UCSD-AML1 (cell line): ENCODE measurements at regions not wholly inside any gene's neighbourhood (a gene's known extent, or its start where the extent isn't known, plus 50 kb on each side); places are given as distances from the start of the nearest gene placed in this dataset.
A peak's percentile ranks its signal among the peaks of the same experiment; 100 is the strongest.

ENCODE experiments used
- DNase-seq: peaks from one replicate; lab custom pipeline; 2025; ENCODE audit not compliant: unreplicated experiment; lab: John Stamatoyannopoulos, UW

DNA sequence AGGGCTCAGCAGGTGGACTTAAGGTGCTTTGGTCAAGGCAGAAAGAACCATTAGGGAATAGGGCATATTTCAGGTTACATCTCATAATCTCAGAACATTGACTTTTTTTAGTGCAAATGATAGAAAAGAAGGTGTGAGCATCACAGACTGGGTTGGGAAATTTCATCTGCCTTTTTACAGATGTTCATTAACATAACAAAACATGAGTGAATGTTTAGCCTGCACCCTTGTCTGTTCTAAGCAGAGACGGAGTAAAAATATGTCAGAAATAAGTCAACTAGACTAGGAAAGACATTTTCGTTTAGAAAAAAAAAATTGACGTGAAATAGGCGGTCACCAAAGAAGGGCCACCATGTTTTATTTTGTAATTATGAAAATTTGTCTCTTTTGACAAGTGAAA is 127.5 kb upstream of the CDH13 start:
- no peak for DNase-seq

DNA sequence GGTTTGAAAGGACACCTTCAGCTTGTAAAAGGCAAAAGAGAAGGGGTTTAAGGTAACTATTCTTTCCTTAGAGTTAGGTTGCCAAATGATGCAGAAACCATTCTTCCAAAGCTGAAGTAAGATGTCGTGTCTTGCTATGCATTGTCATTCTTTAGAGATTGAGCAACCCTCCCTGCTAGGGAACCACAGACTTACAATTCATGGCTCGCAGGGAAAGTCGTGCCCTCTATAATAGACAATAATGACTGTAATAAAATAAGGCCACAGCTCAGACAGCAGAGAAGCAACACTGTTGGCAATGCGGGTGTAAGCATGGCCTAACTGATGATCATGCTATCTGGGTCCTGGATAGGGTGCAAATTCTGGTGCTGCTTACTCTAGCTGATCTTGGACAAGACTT is 129.6 kb upstream of the CDH13 start:
- no peak for DNase-seq

DNA sequence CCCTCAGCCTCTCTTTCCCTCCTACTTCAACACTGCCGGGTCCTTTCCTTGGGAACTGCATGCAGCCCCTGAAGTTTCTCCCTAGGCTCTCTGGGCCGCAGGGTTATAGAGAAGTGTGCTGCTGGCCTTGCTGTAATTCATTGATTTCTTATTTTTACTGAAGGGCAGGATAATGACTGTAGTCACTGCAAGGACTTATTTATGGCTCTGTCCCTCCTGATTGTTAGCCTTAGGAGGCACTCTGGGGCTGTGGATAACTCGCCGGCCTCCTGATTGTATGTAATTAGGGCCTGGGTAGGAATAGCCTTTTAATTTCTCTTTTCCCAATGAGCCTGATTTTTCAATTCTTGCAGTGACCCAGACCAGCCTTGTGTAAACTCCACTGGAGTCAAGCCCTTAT is 138.3 kb upstream of the CDH13 start:
- DNase-seq: no peak

DNA sequence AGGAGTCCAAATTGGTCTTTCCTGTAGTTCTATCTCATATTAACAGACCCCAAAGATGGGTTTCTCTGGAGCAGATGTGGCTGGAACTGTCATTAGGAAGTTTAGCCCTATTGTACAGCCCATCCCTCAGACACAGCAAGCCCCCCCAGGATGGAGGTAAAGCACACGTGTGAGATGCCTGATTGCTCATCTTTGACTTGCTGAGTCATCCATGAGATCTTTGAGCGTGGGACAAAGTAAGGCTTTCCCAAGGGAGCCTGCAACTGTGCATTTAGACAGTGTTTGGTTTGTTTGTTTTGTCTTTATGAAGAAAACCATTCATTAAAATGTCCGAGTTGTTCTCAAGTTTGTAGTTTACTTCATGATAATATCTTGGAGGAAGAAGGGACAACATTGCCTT is 145.3 kb upstream of the CDH13 start:
- no peak for DNase-seq

DNA sequence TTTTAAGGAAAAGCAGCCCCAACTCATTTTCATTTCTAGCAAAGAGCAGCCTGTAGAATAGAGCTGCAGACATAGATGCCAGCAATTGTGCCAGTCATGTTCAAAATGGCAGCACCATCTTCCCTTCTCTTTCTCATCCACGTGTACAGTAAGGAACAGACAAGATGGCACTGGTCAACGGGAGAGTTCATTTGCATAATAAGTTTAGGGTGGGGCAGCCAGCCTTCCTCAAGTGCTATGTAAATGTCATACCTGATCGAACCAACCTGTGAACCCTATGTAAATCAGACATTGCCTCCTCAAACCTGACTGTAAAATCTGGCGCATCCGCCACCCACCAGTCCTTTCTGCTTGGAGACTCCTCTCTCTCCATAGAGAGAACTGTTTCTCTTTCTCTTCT is 150.0 kb upstream of the CDH13 start:
- DNase-seq: no peak

DNA sequence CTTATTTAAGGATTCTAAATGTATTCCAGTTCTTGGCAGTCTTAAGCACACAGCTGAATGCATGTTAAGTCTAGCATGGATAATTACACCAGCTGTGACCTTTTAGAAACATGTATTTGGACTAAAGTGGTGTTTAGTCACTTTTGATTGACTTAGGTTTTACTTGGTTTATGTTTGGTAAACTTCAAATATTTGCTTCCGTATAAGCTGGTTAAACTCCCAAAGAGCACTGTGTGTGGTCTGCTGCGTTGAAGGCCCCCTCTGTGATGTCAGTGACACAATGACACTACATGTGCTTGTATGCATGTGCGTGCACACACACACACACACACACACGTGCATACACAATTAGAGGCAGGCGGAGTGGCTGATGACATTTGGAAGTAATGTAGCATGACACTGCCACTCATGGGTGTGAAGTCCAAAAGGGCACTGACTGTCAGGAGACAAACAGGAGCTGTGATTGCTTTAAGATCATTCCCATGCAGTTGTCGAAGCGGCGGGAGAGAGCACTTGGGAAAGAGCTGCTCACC is 156.1 kb upstream of the CDH13 start:
- DNase-seq: no peak

DNA sequence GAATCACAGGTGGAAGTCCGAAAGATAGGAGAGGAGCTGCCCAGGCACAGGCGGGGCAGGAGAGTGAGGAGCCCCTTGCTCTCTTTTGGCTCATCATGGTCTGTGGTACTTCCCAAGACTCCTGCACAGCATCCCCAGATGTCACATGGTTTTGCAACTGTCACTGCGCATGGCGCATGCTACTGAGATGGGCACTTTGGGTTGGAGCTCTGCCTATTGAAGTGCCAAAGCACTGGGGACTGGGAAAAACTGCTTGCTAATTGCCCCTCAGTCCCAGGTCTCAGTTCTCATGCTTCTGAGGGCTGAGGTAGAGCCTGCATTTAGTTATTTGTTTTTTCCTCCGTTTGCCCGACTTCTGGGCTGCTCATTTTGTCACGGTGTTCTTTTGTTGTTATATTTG is 156.8 kb upstream of the CDH13 start:
- no peak for DNase-seq

DNA sequence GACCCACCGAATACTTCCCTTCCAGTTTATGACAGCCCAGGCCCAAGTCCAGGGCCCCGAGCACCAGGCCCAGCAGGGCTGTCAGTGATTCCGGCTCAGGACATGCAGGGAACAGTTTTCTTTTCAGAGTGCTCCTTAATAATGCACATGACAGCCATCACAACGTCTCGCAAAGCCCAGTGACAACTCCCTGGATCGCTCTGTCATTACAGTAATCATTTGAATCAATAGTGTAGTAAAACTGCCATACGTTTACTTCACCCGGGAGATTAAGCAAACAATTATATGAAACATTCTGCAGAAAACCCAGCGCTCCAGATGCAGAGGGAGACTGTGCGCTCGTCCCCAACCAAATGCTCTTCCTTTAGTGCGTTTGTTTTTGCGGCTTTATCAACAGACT is 162.6 kb upstream of the CDH13 start:
- DNase-seq: no peak

DNA sequence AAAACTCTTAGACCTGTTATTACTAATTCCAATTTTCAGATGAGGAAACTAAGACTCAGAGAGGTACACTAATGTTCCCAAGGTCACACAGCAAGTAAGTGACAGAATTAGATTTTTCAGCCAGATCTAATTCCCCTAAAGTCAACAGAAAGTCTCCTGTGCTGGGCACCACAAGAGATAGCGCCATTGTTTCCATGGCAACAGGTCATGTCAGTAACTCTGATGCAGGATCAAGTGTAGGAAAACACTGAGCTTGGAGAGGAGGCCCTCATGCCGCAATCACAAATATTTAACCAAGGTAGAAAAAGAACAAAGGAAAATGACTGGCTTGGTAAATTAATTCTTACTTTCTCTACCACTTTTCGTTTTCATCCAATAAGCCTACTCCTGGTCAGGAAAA is 166.0 kb upstream of the CDH13 start:
- no peak for DNase-seq

DNA sequence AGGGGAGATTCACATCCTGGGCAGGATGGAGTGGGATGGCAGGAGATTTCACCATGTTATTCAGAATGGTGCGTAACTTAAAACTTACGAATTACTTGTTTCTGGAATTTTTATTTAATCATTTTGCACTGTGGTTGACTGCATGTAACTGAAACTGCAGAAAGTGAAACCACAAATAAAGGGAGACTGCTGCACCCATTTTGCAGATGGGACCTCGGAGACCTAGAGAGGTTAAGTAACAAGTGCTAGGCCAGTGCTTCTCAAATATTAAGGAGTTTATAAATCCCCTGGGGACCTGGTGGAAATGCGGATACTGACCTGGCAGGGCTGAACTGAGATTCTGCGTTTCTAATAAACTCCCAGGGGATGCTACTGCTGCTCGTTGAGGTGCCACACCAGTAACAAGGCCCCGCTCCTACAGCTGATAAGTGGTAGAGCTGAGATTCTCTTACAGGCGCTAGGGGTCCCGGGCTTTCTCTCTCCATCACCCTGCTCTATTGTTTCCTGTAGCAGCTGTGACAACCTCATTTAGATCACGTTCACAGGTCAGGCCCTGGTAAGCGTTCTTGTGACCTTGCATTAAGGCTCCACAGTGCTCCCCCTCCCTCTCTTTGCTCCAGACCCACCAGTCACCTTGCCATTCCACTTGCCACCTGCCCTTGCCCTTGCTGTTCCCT is 167.1 kb upstream of the CDH13 start:
- DNase-seq: no peak

DNA sequence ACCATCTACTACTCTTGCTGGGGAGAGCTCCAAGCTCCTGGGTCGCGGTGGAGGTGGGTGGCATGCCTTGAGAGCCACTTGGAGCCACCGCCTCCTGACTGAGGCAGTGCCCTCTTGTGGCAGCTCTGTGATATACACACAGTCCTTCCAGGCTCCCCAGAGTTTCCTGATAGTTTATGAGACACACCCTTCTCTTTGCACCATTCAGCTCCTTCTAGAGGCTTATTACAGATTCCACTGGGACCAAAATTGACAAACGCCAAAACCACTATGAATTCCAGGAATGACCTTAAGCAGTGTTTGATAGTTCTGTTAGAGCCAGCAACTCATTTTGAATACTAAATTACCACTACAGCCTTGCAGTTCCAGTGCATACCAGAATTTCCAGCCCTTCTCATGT is 170.1 kb upstream of the CDH13 start:
- peak; percentile 34 for DNase-seq

DNA sequence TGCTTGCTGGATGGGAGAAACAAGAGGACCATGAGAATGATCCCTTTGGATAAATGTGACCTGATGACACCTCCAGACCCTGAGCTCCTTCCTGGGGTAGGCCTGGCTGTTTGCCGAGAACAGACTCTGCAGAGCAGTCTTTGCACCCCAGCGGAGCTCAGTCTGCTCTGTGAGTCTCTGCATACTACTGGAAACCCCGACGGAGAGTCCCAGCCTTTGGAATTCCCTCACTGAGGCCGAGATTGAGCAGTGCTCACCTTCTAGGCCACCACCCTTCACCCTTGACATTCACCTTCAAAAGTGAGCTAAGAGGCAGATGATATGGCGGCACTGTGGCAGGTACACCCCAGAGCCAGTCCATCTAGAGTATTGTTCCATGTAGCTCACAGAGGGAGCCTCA is 172.2 kb upstream of the CDH13 start:
- DNase-seq: no peak

DNA sequence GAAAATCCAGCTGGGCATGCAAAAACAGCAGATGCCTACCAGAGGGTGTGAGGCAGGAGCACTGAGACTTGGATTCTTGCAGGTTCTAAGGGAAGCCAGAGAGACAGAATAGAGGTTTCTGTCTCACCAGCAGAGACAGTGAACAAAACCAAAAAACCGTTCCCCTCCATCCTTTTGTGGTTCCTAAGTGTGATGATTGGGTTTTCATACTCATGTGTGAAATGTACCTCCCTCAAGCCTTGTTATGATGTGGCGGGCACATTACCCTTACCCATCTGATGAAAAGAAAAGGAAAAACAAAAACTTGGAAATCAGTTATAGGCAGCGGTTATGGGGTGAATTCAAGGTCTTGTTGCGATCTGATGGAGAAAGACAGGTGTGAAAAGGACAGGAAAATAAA is 172.6 kb upstream of the CDH13 start:
- DNase-seq: no peak

DNA sequence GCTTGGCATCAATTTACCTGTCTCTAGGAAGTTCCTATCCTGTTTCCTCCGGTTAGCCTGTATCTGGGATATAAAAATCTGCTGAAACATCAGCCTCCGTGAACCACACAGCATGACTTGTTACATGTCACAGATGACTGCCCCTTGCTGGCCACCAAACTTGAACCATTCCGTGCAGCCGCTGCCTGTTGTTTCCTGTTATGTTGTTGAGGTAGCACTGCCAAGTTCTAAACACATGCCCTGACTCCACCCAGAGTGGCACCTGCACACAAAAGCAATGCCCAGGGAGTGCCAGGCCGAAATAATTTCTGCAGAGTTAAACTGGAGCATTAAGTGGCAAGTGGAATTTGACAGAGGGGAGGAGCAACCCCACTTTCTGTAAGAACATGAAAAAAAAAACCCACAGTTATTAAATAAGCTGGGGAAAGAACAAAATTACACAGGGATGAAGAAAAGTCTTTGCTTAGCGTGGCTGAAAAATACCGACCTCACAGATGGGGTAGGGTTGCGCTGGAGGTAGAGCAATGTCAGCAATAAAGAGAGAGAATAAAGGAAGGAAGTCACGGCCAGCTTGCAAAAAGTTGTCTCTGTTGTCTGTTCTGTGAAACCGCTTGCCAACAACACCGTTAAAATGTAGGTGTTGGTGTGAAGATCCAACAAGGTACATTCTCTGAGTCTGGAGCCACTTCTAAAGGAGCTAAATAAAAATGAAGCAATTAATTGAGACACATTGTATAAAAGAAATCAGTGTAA is 174.6 kb upstream of the CDH13 start:
- DNase-seq: no peak

DNA sequence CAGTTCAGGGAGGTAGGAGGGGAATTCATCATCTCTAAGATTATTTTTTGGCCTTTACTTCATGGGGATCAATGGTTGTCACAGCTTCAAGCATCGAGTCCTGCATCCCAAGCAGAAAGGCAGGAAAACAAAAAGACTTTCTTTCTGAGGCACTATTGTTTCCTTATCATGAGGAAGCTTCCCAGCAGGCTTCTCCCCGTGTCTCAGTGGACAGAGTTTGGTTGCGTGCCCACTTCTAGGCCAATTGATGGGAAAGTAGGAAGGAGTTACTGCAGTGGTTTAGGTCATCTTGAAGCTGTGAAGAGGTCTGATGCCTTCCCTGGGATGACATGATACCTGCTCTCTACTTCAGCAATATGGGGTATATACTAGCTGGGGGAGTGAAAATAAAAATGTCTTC is 175.3 kb upstream of the CDH13 start:
- no peak for DNase-seq

DNA sequence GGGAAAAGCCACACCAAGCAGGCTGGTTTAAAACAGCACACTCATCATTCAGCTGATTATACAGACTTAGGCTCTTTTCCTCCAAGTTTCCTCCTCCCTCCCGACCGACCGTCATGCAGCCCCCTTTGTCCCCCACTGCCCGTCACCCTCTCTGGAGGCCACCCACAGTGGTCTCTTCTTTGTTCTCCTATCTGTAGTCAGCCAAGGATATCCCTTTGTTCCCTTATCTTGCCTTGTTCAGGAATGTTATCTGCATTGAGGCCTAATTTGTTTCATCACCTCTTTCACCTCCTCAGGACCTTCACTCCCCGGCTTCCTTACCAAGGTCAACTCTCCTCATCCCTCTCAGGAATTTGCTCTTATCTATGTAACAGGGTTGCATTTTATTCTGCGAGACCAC is 186.4 kb upstream of the CDH13 start:
- DNase-seq: no peak

DNA sequence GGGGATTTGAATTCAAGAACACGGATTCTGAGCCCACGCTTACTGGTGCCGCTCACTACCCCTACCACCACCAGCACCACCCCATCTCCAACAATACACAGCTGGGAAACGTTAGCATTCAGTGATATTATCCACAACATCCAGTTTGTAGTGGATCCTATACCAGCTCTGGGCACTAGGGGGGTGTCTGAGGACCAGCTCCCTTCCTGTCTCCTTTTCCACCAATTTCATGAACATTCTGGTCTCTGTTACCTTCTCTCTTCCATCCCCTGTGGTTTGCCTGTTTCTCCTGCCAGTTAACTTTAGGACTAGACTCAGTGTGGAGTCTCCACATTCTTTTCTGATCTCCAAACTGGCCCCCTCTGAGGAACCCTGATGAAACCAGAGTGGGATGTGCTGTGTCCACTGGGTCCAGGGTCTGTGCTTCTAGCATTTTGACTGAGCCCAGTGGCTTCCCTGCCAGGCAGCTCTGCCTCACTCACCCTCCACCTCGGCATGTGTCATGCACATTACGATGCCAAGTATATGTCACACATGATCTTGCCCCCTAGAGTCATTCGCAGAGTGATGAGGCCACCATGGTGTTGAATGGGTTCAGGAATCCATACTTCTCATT is 187.0 kb upstream of the CDH13 start:
- DNase-seq: no peak

DNA sequence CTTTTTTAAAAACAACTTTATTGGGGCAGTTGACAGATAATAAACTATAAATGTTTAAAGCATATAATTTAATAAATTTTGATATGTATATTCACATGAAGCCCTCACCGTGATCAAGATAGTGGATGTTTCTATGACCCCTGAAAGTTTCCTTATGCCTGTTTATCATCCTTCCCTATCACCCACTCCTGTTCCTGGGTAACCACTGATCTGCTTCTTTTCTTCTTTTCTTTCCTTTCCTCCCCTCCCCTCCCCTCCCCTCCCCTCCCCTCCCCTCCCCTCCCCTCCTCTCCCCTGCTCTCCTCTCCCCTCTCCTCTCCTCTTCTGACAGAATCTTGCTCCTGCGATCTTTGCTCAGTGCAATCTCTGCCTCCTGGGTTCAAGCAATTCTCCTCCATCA is 193.7 kb upstream of the CDH13 start:
- DNase-seq: no peak

DNA sequence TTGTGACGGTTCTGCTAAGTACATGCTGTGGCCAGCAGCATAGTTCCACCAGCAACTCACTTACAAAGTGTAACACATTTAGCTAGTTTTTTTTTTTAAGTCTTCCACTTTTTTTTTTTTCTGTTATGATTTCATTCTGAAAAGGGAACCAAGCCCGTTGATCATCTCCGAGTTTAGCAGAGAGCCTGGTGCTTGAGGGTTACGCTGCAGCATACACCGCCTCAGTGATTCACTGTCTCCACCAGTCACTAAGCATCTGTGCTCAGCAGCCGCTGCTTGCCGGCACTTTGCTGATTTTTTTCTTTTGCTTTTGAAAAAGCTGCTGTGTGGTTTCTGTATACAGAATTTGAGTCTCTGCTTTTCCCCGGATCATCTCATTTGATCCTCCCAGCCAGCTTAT is 194.5 kb upstream of the CDH13 start:
- no peak for DNase-seq

DNA sequence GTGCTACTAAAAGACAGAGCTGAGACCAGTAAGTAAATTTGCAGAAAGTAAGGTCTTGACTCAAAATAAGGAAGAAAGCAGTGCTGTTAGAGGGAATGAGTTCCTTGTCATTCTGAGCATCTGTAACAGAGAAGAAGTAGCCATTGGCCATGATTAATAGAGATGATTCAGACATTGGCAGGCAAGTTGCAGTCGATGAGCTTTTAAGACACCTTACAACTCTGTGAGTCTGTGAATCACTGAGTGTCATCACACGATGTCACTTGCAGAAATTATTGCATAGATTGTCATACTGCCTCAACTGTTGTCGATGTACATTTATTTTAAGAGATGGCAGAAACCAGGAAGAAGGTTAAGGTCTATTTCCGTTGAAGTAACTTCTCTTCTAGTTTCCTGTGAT is 201.1 kb upstream of the CDH13 start:
- DNase-seq: no peak

DNA sequence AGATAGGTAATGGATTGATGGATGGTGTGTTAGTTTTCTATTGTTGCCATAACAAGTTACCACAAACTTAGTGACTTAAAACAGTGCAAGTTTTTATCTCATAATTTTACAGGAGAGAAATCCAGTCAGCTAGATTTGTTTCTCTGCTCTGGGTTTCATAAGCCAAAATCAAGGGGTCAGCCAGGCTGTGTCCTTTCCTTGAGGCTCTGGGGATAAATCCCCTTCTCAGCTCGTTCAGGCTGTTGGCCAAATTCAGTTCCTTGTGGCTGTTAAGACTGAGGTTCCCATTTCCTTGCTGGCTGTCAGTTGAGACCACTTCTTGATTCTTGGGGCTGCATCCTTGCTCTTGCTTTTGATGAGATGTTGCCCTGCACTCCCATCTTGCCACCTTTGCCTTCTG is 204.9 kb upstream of the CDH13 start:
- no peak for DNase-seq

DNA sequence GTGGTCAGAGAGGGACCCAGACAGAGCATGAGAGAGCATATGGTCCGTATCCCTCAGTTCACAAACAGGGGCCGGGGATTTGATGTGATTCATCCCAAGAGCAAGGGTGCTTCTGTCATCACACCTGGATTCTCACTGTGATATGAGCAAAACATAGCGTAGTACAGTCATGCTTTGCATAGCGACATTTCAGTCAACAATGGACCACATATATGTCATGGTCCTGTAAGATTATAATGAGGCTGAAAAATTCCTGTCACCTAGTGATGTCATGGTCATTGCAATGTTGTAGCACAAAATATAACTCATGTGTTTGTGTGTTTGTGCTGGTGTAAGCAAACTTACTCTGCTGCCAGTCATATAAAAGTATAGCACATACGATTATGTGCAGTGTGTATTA is 207.4 kb upstream of the CDH13 start:
- no peak for DNase-seq
